Adrenal gland (tissue), 9 donors: ENCODE measurements at regions not wholly inside any gene's neighbourhood (a gene's known extent, or its start where the extent isn't known, plus 50 kb on each side); places are given as distances from the start of the nearest gene placed in this dataset.

Experiments used
- DNase-seq, 7 donors: peaks; one replicate each; pipeline ENCODE4 v3.0.0-alpha.2; 2019 to 2020
- H3K27ac ChIP-seq, 5 donors: fragments of 200-600 bp; sonication (generic) in 4 of 5; 1 replicate in 3 of 5; 2 replicates in 2 of 5; pipeline versions ENCODE4 v1.5.1 to v1.8.0; 2016 to 2020; ENCODE audit warnings: mild to moderate bottlenecking in 1 of 5
- H3K27me3 ChIP-seq: fragments of 200-600 bp; 2 replicates; pipeline ENCODE4 v1.8.0; 2021
- H3K36me3 ChIP-seq, 2 donors: fragments of 200-600 bp; replicated peaks in 1 of 2; 1 replicate in 1 of 2; 2 replicates in 1 of 2; pipeline versions ENCODE4 v1.5.1 to v1.8.0; 2018 to 2022
- H3K4me1 ChIP-seq, 2 donors: fragments of 200-600 bp; replicated peaks in 1 of 2; 1 replicate in 1 of 2; 2 replicates in 1 of 2; pipeline versions ENCODE4 v1.5.1 to v1.8.0; 2018 to 2021
- H3K4me3 ChIP-seq, 4 donors: fragments of 200-600 bp; sonication (generic) in 3 of 4; one replicate each; pipeline ENCODE4 v1.5.1; 2016 to 2018
- H3K9me3 ChIP-seq, 3 donors: fragments of 200-600 bp; sonication (generic) in 1 of 3; replicated peaks in 1 of 3; 1 replicate in 2 of 3; 2 replicates in 1 of 3; pipeline versions ENCODE4 v1.5.1 to v1.8.0; 2016 to 2021
- CTCF ChIP-seq, 6 experiments: fragments of 450-650 bp in 4 of 6; fragments of 200-600 bp in 2 of 6; sonication (generic) in 1 of 6; IDR thresholded peaks; 1 replicate in 5 of 6; 2 replicates in 1 of 6; pipeline versions ENCODE4 v1.5.1 to v1.8.0; 2016 to 2021; ENCODE audit warnings: antibody characterized with exemption in 6 of 6, mild to moderate bottlenecking in 2 of 6, moderate library complexity in 1 of 6
- POLR2A ChIP-seq, 2 donors: fragments of 450-650 bp; IDR thresholded peaks; one replicate each; pipeline ENCODE4 v1.6.1; 2017; ENCODE audit warnings: antibody characterized with exemption in 2 of 2, mild to moderate bottlenecking in 2 of 2, moderate library complexity in 1 of 2
- WGBS, 4 donors: extraction: QIAGEN DNeasy Blood & Tissue Kit in 2 of 4; methylation state at CpG; one replicate each; pipeline versions ENCODE4 v1.1.5 to v1.1.7; 2013 to 2017; 5-methylcytosine and 5-hydroxymethylcytosine counted together
- intact Hi-C, 2 donors: fragments of 100-400 bp; cut with DNase I; formaldehyde crosslinking; loops; one replicate each; pipeline versions ENCODE4 v1.14.1 to v1.15.0; 2022 to 2023
- donor health status: healthy with polysubstance abuse.
- donor health status: Bipolar disorder and iron deficiency.
- donor health status: DM: yes; HTN: yes; CAD: no.
- donor health status: DM: no; HTN: no; CAD: no.
- donor health status: DM: no; HTN: no; CAD: no.

- Histone ChIP-seq H3K9me3 (peaks cover 0 to 4% (median 0%) of the 10 kb centered on the region in 3 donors), H3K4me3 (no peak overlapping the region), H3K27ac (no peak overlapping the region), H3K36me3 (no peaks in the 10 kb centered on the region), H3K4me1 (peaks cover 0 to 8% of the 10 kb centered on the region in 2 donors), H3K27me3 (no peaks in the 10 kb centered on the region)
- 74 to 80% (median 76%) methylated on average over 15 of the region's 15 CpGs for WGBS, 4 donors
- intact Hi-C loops, result no loop called here
- DNase-seq, result no peak
- TF ChIP-seq POLR2A (IDR thresholded peaks at IDR 0.05), result no peak
- no peak for TF ChIP-seq CTCF (IDR thresholded peaks at IDR 0.05)
These were observed 264.0 kb upstream of the SLITRK3 start for GRCh38 chr3:165459924-165460835.

GRCh38 chr3:165459111-165459510 lies 262.9 kb upstream of the SLITRK3 start:
- Histone ChIP-seq H3K4me1 (peaks cover 0 to 8% of the 10 kb centered on the region in 2 donors), H3K27me3 (no peaks in the 10 kb centered on the region), H3K4me3 (no peak overlapping the region), H3K36me3 (no peaks in the 10 kb centered on the region), H3K9me3 (peaks cover 0 to 2% (median 0%) of the 10 kb centered on the region in 3 donors), H3K27ac (no peak overlapping the region)
- DNase-seq, result no peak
- TF ChIP-seq POLR2A (IDR thresholded peaks at IDR 0.05) (no peak), CTCF (IDR thresholded peaks at IDR 0.05) (no peak)
- 59 to 71% (median 67%) methylated on average over 4 of the region's 4 CpGs for WGBS, 4 donors
- intact Hi-C loops, result no loop called here

GRCh38 chr3:165457096-165457495 lies 260.9 kb upstream of the SLITRK3 start:
- WGBS, 4 donors, result 77 to 87% (median 83%) methylated on average over 6 of the region's 6 CpGs
- H3K4me3 ChIP-seq, result no peak overlapping the region
- no peaks in the 10 kb centered on the region for H3K9me3 ChIP-seq
- no peaks in the 10 kb centered on the region for H3K27me3 ChIP-seq
- no peaks in the 10 kb centered on the region for H3K36me3 ChIP-seq
- TF ChIP-seq CTCF (IDR thresholded peaks at IDR 0.05), result no peak
- TF ChIP-seq POLR2A (IDR thresholded peaks at IDR 0.05), result no peak
- H3K4me1 ChIP-seq, result no peaks in the 10 kb centered on the region
- intact Hi-C loops, result no loop called here
- H3K27ac ChIP-seq, result no peak overlapping the region
- no peak for DNase-seq

- Histone ChIP-seq H3K27ac (no peak overlapping the region), H3K27me3 (no peaks in the 10 kb centered on the region), H3K36me3 (no peaks in the 10 kb centered on the region), H3K4me3 (no peak overlapping the region), H3K4me1 (no peaks in the 10 kb centered on the region), H3K9me3 (no peaks in the 10 kb centered on the region)
- WGBS, 4 donors, result 74 to 85% (median 82%) methylated on average over 3 of the region's 3 CpGs
- DNase-seq, result no peak
- no peak for TF ChIP-seq CTCF (IDR thresholded peaks at IDR 0.05)
- TF ChIP-seq POLR2A (IDR thresholded peaks at IDR 0.05), result no peak
- intact Hi-C loops, result no loop called here
These were observed 259.6 kb upstream of the SLITRK3 start for GRCh38 chr3:165455793-165456192.
